ENCODE measurements at regions not wholly inside any gene's neighbourhood (a gene's known extent, or its start where the extent isn't known, plus 50 kb on each side); places are given as distances from the start of the nearest gene placed in this dataset.

- TF ChIP-seq EZH2 (IDR thresholded peaks at IDR 0.05; ENCODE audit: low read length, unreplicated experiment), result no peak
- no peak for TF ChIP-seq CTCF (conservative IDR thresholded peaks at IDR 0.05; ENCODE audit: low read depth, low read length)
Measured at GRCh38 chr7:25847336-25848070, 304.5 kb upstream of the NFE2L3 start.

All from PC-3 (cell line).